GM11168 (cell line): ENCODE measurements at regions not wholly inside any gene's neighbourhood (a gene's known extent, or its start where the extent isn't known, plus 50 kb on each side); places are given as distances from the start of the nearest gene placed in this dataset.
"Not testable (repeated sequence)": the region's sequence is repeated elsewhere in the genome, so short reads cannot be mapped to it uniquely, and the experiment has no call there.

Experiments used
- in situ Hi-C: fragments of 300-500 bp; cut with MboI; formaldehyde crosslinking; loops from one replicate; pipeline ENCODE4 v1.12.0; 2022; ENCODE audit warnings: low sequenced_read_pairs; ENCODE audit not compliant: unreplicated experiment

DNA sequence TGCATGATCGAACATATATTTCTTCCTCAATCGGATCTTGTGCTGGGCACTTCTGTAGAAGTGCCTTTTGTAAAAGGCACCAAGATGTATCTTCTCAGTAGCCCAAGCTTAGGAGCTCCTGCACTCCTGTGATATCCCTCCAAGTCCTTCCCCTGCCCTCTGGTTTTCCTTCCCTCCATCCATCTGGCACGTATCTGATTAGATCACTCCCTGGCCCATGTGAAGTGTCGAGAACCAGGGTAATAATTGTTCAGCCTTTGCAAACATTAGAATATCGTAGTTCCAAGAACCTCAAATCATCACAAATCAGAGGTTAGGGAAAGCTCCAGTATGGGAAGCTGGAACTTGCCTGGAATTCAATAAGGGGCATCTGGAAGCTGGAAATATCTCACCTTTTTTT is 221.1 kb upstream of the AUTS2 start:
- in situ Hi-C loops, result no loop called here

- in situ Hi-C loops, result no loop called here
Observed at GRCh38 chr7:69388452-69389137, 209.7 kb upstream of the AUTS2 start.

DNA sequence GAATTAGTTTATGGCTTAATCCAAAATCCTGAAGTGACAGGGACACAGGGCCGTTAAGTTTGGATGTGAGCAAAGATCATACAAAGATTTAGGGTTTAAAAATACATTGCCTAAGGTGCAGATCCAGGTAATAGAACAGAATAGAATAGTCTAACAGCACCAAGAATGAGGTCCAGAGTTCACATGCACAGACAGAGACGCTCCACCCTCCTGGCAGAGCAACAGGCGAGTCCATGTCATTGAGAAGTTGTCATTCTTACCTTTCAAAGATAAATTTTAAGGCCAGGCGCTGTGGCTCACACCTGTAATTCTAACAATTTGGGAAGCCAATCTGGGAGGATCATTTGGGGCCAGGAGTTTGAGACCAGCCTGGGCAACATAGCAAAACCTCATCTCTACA is 209.1 kb upstream of the AUTS2 start:
- in situ Hi-C loops, result no loop called here

DNA sequence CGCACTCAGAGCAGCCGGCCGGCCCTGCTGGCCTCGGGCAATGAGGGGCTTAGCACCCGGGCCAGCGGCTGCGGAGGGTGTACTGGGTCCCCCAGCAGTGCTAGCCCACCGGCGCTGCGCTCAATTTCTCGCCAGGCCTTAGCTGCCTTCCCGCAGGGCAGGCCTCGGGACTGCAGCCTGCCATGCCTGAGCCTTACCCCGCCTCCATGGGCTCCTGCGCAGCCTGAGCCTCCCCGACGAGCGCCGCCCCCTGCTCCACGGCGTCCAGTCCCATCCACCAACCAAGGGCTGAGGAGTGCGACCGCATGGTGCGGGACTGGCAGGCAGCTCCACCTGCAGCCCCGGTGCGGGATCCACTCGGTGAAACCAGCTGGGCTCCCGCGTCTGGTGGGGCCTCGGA is 204.4 kb upstream of the AUTS2 start:
- in situ Hi-C loops, result not testable (repeated sequence)

- in situ Hi-C loops, result no loop called here
Observed at GRCh38 chr7:69395061-69395714, 203.1 kb upstream of the AUTS2 start.

DNA sequence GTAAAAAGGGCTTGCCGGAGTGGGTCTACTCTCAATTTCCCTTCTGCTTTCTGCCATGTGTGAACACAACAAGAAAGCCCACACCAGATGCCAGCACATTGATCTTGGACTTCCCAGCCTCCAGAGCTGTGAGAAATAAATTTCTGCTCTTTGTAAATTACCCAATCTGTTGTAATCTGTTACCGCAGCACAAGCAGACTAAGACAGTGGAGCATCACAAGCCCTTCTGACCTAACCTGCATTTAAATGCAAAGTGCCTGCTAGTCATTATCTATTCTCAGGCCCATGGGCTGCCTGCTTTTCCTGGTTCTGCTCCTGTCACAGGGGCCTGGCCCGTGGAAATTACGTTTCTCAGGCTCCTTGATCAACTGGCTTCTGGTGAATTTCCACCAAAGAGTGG is 199.3 kb upstream of the AUTS2 start:
- in situ Hi-C loops, result no loop called here

DNA sequence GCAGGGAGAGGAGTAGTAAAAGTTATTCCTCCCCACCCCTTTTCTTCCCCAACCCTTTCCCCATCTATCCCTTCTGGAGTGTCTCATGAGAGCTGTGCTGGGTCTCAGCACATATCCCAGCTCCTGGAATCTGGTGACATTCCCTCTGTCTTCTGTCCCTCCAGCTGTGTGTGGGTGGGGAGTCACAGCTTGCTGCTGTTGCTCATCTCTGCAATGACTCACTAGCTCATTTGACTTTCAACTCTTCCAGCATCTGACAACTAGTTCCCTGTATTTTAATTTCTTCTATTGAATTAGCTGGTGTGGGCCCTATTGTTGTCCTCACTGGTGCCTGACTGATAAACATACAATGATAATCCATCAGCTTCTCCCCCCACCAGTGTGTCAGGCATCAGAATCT is 198.9 kb upstream of the AUTS2 start:
- in situ Hi-C loops, result no loop called here

GRCh38 chr7:69402696-69403095 is 195.6 kb upstream of the AUTS2 start:
- in situ Hi-C loops, result no loop called here

- in situ Hi-C loops, result no loop called here
Observed at GRCh38 chr7:69403169-69403568, 195.1 kb upstream of the AUTS2 start.

GRCh38 chr7:69411018-69411417 is 187.3 kb upstream of the AUTS2 start:
- in situ Hi-C loops, result no loop called here

DNA sequence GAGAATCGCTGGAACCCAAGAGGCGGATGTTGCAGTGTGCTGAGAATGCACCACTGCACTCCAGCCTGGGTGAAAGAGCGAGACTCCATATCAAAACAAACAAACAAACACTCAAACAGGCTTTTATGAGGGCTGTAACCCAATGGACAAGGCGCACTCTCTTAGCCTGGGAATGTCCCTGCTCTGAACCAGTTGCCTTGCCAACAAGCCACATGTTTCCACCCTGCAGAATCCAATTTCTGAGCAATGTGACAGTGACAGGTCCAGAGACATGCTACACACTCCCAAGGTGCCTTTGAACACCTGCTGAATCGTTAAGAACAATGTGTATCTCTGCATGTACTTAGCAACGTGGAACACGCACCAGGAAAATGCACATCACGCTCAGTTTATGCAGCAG is 186.8 kb upstream of the AUTS2 start:
- in situ Hi-C loops, result no loop called here

DNA sequence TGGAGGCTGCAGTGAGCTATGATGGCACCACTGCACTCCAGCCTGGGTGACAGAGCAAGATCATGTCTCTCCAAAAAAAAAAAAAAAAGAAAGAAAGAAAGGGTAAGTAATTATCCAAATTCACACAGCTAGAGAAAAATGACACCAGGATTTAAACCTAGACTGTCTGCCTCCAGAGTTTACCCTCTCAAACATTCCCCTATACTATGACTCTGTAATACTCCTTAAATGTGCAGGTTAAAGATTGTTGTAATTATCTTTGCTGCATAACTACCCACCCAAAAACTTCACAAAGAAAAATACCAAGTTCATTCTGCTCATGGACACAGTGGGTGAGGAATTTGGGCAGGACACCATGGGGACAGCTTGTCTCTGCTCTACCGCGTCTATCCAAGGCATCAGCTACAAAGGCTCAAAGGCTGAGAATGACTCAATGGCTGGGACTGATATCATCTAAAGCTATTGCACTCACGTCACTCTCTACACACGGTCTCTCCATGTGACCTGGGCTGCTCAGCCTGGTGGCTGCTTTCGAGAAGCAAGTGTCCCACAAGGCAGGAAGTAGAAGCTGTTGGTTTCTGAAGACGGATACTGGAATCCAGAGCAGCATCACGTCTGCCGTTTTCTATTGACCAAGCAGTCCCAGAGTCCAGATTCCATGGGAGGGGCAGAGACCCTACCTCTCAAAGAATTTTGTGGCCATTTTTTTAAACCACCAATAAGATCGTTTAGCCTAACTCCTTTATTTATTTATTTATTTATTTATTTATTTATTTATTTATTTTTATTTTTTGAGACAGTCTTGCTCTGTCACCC is 185.7 kb upstream of the AUTS2 start:
- in situ Hi-C loops, result no loop called here

GRCh38 chr7:69414555-69414954 is 183.7 kb upstream of the AUTS2 start:
- in situ Hi-C loops, result no loop called here

GRCh38 chr7:69418869-69419670 is 179.2 kb upstream of the AUTS2 start:
- in situ Hi-C loops, result no loop called here

- in situ Hi-C loops, result no loop called here
Observed at GRCh38 chr7:69419934-69420333, 178.3 kb upstream of the AUTS2 start.

- in situ Hi-C loops, result no loop called here
Observed at GRCh38 chr7:69422574-69422985, 175.7 kb upstream of the AUTS2 start.

DNA sequence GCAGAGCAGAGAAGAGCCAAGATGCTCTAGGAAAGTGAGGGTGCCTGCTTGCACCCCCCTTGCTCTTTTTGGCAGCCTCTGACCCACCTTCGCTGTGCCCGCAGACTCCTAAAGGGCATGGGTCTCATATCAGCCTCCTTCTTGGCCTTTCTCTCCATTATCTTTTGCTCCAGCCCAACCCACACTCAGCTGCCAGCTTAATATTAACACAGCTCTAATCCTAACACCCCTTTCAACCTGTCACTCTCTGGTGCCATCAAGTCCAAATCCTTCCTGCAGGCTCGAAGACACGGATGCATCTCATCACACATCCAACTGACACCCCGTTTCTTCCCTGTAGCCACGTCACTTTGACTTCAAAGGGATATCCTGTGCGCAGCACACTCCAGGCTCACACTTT is 171.6 kb upstream of the AUTS2 start:
- in situ Hi-C loops, result no loop called here

- in situ Hi-C loops, result no loop called here
Observed at GRCh38 chr7:69428089-69428488, 170.2 kb upstream of the AUTS2 start.

DNA sequence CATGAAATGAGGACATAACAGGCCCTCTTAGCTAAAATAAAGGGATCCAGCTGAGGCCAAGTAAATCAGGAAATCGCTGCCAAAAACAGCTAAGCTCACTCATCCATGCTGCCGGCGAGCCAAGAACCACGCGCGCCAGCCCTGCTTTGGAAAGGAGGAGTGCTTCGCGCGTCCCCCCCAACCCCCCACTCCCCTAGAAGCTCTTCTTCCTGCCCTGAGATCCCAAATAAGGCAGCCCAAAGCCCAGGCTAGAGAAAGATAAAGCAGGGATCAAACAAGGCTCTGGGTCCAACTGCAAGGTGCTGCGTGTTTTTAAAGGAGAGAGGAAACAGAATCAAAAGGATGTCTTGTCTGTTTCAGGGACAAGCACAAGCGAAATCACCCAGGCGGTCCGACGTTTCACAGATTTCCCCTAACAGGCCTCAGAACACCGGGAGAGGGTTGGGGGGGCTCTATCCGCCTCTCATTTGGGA is 168.3 kb upstream of the AUTS2 start:
- in situ Hi-C loops, result no loop called here

DNA sequence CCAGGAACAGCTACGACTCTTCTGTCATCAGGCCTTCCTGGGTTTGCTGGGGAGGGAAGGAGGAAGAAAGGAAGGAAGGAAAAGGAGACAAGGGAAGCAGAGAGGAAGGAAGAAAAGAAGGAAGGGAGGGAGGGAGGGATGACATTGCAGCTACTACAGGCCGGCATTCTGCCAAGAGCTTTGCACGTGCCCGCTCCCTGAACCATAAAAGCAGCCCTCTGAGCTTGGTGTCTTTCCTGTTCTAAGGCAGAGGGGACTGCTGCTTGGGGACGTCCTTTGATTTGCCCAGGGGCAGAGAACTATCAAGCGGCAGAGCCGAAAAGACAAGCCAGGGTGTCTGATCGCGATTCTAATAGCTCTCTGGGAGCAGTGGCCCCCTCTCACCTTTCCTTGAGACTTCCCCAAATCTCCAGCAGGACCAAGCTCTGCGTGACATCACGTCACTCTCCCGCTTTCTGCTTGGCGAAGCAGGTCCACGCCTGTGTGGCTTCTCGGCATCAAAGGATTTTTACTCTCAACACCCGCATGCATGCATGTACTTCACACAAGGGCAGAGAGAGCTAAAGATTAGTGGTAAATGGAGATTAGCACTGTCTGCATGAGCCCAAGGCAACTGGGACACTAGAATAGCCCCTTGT is 167.8 kb upstream of the AUTS2 start:
- in situ Hi-C loops, result no loop called here
